Naive thymus-derived CD4-positive, alpha-beta T cell (primary cell): ENCODE measurements at regions not wholly inside any gene's neighbourhood (a gene's known extent, or its start where the extent isn't known, plus 50 kb on each side); places are given as distances from the start of the nearest gene placed in this dataset.

Experiments
- ATAC-seq: fragments of 150-1000 bp; cut with Tn5 transposase; 2 replicates; pipeline ENCODE4 v1.10.0; 2021; ENCODE audit warnings: mild to moderate bottlenecking, moderate library complexity
- CTCF ChIA-PET: fragments of 350-600 bp; sonication (Branson Sonifier 250); formaldehyde crosslinking; loops from one replicate; lab custom pipeline; 2021; ENCODE audit warnings: antibody characterized with exemption; lab: Charles Lee
- POLR2A ChIA-PET: fragments of 350-600 bp; sonication (Branson Sonifier 250); formaldehyde crosslinking; loops from one replicate; lab custom pipeline; 2021; ENCODE audit warnings: antibody characterized with exemption, inconsistent platforms; lab: Charles Lee
- DNase-seq, 9 donors: peaks; one replicate each; pipeline versions ENCODE4 v3.0.0 to v3.0.0-alpha.2; 2020 to 2022; ENCODE audit warnings: mixed read lengths in 1 of 9
- H3K27ac ChIP-seq: one replicate; pipeline ENCODE4 v1.7.0; 2013; ENCODE audit warnings: mild to moderate bottlenecking, low read depth, low read length, moderate library complexity
- H3K27me3 ChIP-seq, 2 donors: one replicate each; pipeline ENCODE4 v1.7.0; 2013; ENCODE audit warnings: low read length in 2 of 2, mild to moderate bottlenecking in 2 of 2, moderate library complexity in 2 of 2; ENCODE audit not compliant: control insufficient read depth in 2 of 2, insufficient read depth in 2 of 2
- H3K36me3 ChIP-seq, 3 experiments: 1 replicate in 2 of 3; 2 replicates in 1 of 3; pipeline ENCODE4 v1.7.0; 2013; ENCODE audit warnings: low read length in 3 of 3, mild to moderate bottlenecking in 3 of 3, moderate library complexity in 1 of 3; ENCODE audit not compliant: insufficient read depth in 3 of 3, control insufficient read depth in 2 of 3
- H3K4me1 ChIP-seq, 2 donors: one replicate each; pipeline ENCODE4 v1.7.0; 2013; ENCODE audit warnings: low read length in 2 of 2, mild to moderate bottlenecking in 2 of 2, moderate library complexity in 1 of 2; ENCODE audit not compliant: control insufficient read depth in 2 of 2, insufficient read depth in 2 of 2
- H3K4me3 ChIP-seq: 2 replicates; pipeline ENCODE4 v1.7.0; 2013; ENCODE audit warnings: mild to moderate bottlenecking, low read length
- H3K9me3 ChIP-seq, 3 experiments: 1 replicate in 2 of 3; 2 replicates in 1 of 3; pipeline ENCODE4 v1.7.0; 2013; ENCODE audit warnings: low read length in 3 of 3; ENCODE audit not compliant: control insufficient read depth in 2 of 3
- H3K27ac Mint-ChIP-seq, 9 donors: one replicate each; pipeline ENCODE4 v1.8.0; 2020 to 2022; ENCODE audit warnings: mixed read lengths in 9 of 9, mild to moderate bottlenecking in 8 of 9, moderate library complexity in 5 of 9, inconsistent platforms in 2 of 9
- H3K27me3 Mint-ChIP-seq, 5 donors: one replicate each; pipeline ENCODE4 v1.8.0; 2021 to 2022; ENCODE audit warnings: mixed read lengths in 5 of 5, mild to moderate bottlenecking in 1 of 5
- H3K36me3 Mint-ChIP-seq, 5 donors: one replicate each; pipeline ENCODE4 v1.8.0; 2020 to 2022; ENCODE audit warnings: mixed read lengths in 5 of 5, mild to moderate bottlenecking in 3 of 5, inconsistent platforms in 1 of 5
- H3K4me1 Mint-ChIP-seq, 7 donors: one replicate each; pipeline ENCODE4 v1.8.0; 2020 to 2022; ENCODE audit warnings: mixed read lengths in 7 of 7, mild to moderate bottlenecking in 3 of 7, inconsistent platforms in 1 of 7
- H3K4me3 Mint-ChIP-seq, 10 donors: one replicate each; pipeline ENCODE4 v1.8.0; 2020 to 2022; ENCODE audit warnings: mild to moderate bottlenecking in 10 of 10, mixed read lengths in 10 of 10, moderate library complexity in 6 of 10, inconsistent platforms in 2 of 10
- H3K9me3 Mint-ChIP-seq, 11 donors: one replicate each; pipeline ENCODE4 v1.8.0; 2020 to 2022; ENCODE audit warnings: mixed read lengths in 11 of 11, mild to moderate bottlenecking in 4 of 11, inconsistent platforms in 1 of 11, moderate library complexity in 1 of 11
- intact Hi-C, 2 donors: fragments of 100-400 bp; cut with micrococcal nuclease; formaldehyde crosslinking; loops; one replicate each; pipeline ENCODE4 v1.15.1; 2023

DNA sequence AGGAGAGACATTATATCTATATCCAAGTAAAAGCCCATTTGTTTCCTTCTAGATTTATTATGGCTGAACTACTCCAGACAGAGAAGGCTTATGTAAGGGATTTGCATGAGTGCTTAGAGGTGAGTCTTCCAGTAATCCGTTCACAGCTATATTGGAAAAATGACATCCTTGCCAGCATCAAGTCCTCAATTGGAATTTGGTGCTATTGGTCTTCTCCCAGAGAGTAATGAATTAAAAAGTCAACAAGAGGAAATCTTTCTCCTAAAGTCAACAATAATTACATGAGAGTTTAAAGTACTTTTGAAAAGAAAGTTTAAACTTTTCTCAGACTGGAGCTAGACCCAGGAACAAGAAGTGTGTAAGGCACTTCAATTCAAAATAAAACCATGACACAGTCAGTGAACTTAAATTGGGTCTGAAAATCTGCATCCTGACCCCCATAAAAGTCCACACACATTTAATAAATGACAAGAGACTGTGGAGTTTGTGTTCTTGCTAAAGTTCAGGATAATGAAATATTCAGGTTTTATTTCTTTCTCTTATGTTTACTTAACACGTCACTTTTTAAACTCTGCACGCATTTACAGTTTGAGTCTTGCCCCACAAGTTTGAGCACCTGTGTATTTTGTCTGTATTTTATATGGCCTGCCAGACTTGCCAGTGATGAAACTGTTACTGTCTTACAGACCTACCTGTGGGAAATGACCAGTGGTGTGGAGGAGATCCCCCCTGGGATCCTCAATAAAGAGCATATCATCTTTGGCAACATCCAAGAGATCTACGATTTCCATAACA lies 268.2 kb upstream of the UMPS start:
- ChIA-PET POLR2A (no interaction called here), CTCF (no interaction called here)
- H3K9me3 ChIP-seq, result no peaks in the 10 kb centered on the region
- H3K27ac Mint-ChIP-seq, result no peak overlapping the region
- no peaks in the 10 kb centered on the region for H3K36me3 ChIP-seq
- DNase-seq (no peak), ATAC-seq (no peak)
- H3K27ac ChIP-seq, result no peak overlapping the region
- peaks cover 0 to 1% (median 0%) of the 10 kb centered on the region in 7 donors for H3K4me1 Mint-ChIP-seq
- no peaks in the 10 kb centered on the region for H3K4me1 ChIP-seq
- no peaks in the 10 kb centered on the region for H3K9me3 Mint-ChIP-seq
- no peaks in the 10 kb centered on the region for H3K27me3 ChIP-seq
- no peak overlapping the region for H3K4me3 ChIP-seq
- intact Hi-C loops, result no loop called here
- H3K36me3 Mint-ChIP-seq, result no peaks in the 10 kb centered on the region
- H3K27me3 Mint-ChIP-seq, result peaks cover 25 to 53% (median 37%) of the 10 kb centered on the region in 5 donors
- no peak overlapping the region for H3K4me3 Mint-ChIP-seq

DNA sequence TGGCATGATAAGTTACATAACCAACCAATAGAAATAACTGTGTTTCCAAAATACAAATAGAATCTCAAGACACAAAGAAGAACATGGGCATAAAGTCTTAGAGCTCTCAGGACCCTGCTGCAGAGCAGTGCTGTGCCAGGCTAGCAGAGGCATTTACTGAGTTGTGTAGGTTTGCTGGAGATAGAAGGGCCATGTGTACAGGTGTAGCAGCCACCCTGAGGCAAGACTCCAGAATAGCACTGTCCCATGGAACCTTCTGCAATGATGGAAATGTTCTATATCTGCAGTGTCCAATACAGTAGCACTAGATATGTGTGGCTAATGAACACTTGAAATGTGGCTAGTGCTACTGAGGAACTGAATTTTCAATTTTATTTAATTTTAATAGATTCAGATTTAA lies 267.0 kb upstream of the UMPS start:
- Histone ChIP-seq H3K9me3 (no peaks in the 10 kb centered on the region), H3K27ac (no peak overlapping the region), H3K36me3 (no peaks in the 10 kb centered on the region), H3K4me1 (no peaks in the 10 kb centered on the region), H3K4me3 (no peak overlapping the region), H3K27me3 (no peaks in the 10 kb centered on the region)
- CTCF ChIA-PET, result no interaction called here
- Mint-ChIP-seq H3K4me3 (no peak overlapping the region), H3K27me3 (peaks cover 26 to 53% (median 36%) of the 10 kb centered on the region in 5 donors), H3K4me1 (peaks cover 0 to 1% (median 0%) of the 10 kb centered on the region in 7 donors), H3K9me3 (no peaks in the 10 kb centered on the region), H3K27ac (no peak overlapping the region), H3K36me3 (no peaks in the 10 kb centered on the region)
- ATAC-seq (no peak), DNase-seq (no peak)
- intact Hi-C loops, result no loop called here
- POLR2A ChIA-PET, result no interaction called here

DNA sequence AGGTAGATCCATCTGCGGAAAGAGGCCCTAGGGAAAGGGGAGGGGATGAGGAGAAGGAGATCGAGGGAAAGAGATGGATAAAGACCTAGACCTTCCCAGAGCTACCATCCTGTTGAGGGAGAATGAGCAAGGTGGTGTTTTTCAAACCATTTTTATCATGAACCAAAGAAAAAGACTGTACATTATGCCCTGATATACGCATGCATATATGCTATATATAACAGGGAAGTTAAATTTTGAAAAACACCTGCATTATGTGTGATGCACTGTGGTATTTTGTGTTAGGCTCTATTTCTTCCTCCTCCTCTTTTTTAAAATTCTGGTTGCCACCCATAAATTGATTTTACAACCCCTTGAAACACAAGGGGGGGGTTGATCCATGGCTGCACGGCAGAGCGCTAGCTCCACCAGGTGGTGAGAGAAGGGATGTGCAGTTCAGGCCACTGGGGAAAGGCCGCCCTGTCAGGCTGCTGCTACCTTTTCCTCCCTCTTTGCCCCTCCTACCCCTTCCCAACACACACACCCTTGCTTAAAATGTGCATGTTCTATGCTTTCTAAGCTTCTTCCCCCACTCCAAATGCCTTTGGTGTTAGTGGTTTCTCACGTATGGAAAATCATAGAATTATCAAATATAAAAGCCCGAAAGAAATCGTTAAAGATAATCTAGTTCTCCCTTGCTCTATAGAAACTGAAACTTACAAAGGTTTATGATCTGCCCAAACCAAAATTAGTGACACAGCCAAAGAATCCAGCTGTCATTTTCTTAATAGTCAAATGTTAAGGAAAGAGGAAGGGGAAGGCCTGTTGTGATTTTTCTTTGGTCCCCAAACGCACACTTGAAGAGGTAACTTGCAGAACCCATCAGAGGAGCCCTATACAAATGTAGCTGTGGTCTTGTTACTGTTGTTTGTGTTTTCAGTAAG lies 262.0 kb upstream of the UMPS start:
- ATAC-seq, result no peak

DNA sequence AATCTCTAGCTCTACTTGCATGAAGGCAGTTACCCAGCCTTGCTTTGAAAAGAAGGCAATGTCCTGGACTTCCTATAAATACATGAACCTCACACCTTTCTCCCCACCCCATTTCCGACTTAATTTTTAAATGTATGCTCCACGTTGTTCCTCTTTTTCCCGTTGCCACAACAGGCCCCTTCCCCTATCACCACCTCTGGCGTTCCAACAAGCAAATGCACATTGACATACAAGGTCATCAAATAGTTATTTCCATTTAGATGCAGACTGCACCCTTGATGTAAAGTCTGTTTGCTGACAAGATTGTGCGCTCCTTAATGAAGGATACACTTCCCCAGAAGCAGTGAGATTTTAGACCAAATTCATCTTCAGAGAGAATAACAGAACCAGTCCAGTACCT lies 260.7 kb upstream of the UMPS start:
- POLR2A ChIA-PET, result no interaction called here

More for the DNA sequence above, 262.0 kb upstream of the UMPS start:
- Histone ChIP-seq H3K27me3 (no peaks in the 10 kb centered on the region), H3K4me3 (no peak overlapping the region), H3K4me1 (no peaks in the 10 kb centered on the region), H3K36me3 (no peaks in the 10 kb centered on the region), H3K27ac (no peak overlapping the region), H3K9me3 (no peaks in the 10 kb centered on the region)
- ChIA-PET POLR2A (no interaction called here), CTCF (no interaction called here)
- H3K4me3 Mint-ChIP-seq, result no peak overlapping the region
- no peak overlapping the region for H3K27ac Mint-ChIP-seq
- intact Hi-C loops, result loop anchor here in 1 of 2 donors (1.0 kb wide), 1 partner anchor 117 kb away; no protein-coding TSS in a partner anchor
- peaks cover 0 to 3% (median 0%) of the 10 kb centered on the region in 11 donors for H3K9me3 Mint-ChIP-seq
- peaks cover 23 to 66% (median 40%) of the 10 kb centered on the region in 5 donors for H3K27me3 Mint-ChIP-seq
- no peaks in the 10 kb centered on the region for H3K36me3 Mint-ChIP-seq
- peak in 1 of 9 donors; percentile 30 for DNase-seq
- no peaks in the 10 kb centered on the region for H3K4me1 Mint-ChIP-seq

DNA sequence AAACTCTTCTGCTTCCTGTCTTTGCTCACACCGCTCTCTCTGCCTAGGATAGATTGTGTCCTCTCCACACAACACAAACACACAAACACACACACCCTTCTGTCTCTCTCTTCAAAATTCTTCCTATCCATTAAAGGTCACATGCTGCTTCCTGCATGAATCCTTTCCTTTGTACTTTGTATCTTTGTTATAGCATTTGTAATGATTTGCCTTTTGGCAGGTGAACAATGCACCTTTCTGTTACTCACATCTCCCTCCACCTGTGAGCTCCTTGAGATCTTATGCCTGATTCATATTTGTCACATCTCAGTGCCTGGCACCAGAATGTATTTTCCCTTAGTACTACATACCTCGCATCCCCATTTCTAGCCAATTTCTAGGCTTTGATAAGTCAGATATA lies 251.4 kb upstream of the UMPS start:
- Mint-ChIP-seq H3K4me3 (no peak overlapping the region), H3K27ac (no peak overlapping the region), H3K27me3 (peaks cover 16 to 20% (median 16%) of the 10 kb centered on the region in 5 donors), H3K9me3 (peaks cover 0 to 5% (median 0%) of the 10 kb centered on the region in 11 donors), H3K4me1 (no peaks in the 10 kb centered on the region), H3K36me3 (no peaks in the 10 kb centered on the region)
- ChIA-PET POLR2A (no interaction called here), CTCF (no interaction called here)
- Histone ChIP-seq H3K4me3 (no peak overlapping the region), H3K27ac (no peak overlapping the region), H3K4me1 (no peaks in the 10 kb centered on the region), H3K9me3 (no peaks in the 10 kb centered on the region), H3K27me3 (no peaks in the 10 kb centered on the region), H3K36me3 (no peaks in the 10 kb centered on the region)
- DNase-seq (no peak), ATAC-seq (no peak)
- intact Hi-C loops, result no loop called here

More for the DNA sequence above, 260.7 kb upstream of the UMPS start:
- ATAC-seq (no peak), DNase-seq (no peak)
- no peaks in the 10 kb centered on the region for H3K36me3 Mint-ChIP-seq
- H3K4me3 Mint-ChIP-seq, result no peak overlapping the region
- H3K4me1 ChIP-seq, result no peaks in the 10 kb centered on the region
- peaks cover 0 to 3% (median 0%) of the 10 kb centered on the region in 11 donors for H3K9me3 Mint-ChIP-seq
- no peak overlapping the region for H3K27ac ChIP-seq
- intact Hi-C loops, result no loop called here
- H3K9me3 ChIP-seq, result no peaks in the 10 kb centered on the region
- no peak overlapping the region for H3K27ac Mint-ChIP-seq
- H3K27me3 Mint-ChIP-seq, result peaks cover 23 to 62% (median 35%) of the 10 kb centered on the region in 5 donors
- CTCF ChIA-PET, result no interaction called here
- H3K4me1 Mint-ChIP-seq, result no peaks in the 10 kb centered on the region
- H3K27me3 ChIP-seq, result no peaks in the 10 kb centered on the region
- no peaks in the 10 kb centered on the region for H3K36me3 ChIP-seq
- no peak overlapping the region for H3K4me3 ChIP-seq

GRCh38 chr3:124483915-124484470 lies 246.3 kb upstream of the UMPS start:
- no peaks in the 10 kb centered on the region for H3K36me3 ChIP-seq
- DNase-seq (no peak), ATAC-seq (no peak)
- no peak overlapping the region for H3K4me3 ChIP-seq
- Mint-ChIP-seq H3K4me1 (no peaks in the 10 kb centered on the region), H3K27me3 (peaks cover 17 to 34% (median 28%) of the 10 kb centered on the region in 5 donors), H3K36me3 (no peaks in the 10 kb centered on the region), H3K9me3 (peaks cover 0 to 5% (median 0%) of the 10 kb centered on the region in 11 donors), H3K27ac (no peak overlapping the region), H3K4me3 (no peak overlapping the region)
- no peaks in the 10 kb centered on the region for H3K4me1 ChIP-seq
- CTCF ChIA-PET, result no interaction called here
- intact Hi-C loops, result no loop called here
- no peak overlapping the region for H3K27ac ChIP-seq
- POLR2A ChIA-PET, result no interaction called here
- H3K9me3 ChIP-seq, result no peaks in the 10 kb centered on the region
- no peaks in the 10 kb centered on the region for H3K27me3 ChIP-seq
